HG03521 (cell line): ENCODE measurements at regions not wholly inside any gene's neighbourhood (a gene's known extent, or its start where the extent isn't known, plus 50 kb on each side); places are given as distances from the start of the nearest gene placed in this dataset.

ENCODE experiments used
- ATAC-seq: cut with Tn5 transposase; IDR thresholded peaks from one replicate; pipeline ENCODE4 v1.9.1; 2021; ENCODE audit warnings: mild to moderate bottlenecking, moderate library complexity; ENCODE audit not compliant: unreplicated experiment

- no peak for ATAC-seq
Measured at GRCh38 chr1:212221801-212222200, 63.4 kb upstream of the PPP2R5A start.

GRCh38 chr1:212224102-212224501 lies 61.1 kb upstream of the PPP2R5A start:
- ATAC-seq, result no peak

GRCh38 chr1:212225416-212225815 lies 59.8 kb upstream of the PPP2R5A start:
- ATAC-seq, result no peak

- ATAC-seq, result no peak
Measured at GRCh38 chr1:212225871-212226302, 59.3 kb upstream of the PPP2R5A start.

GRCh38 chr1:212226467-212226866 lies 58.7 kb upstream of the PPP2R5A start:
- ATAC-seq, result no peak

- ATAC-seq, result no peak
Measured at GRCh38 chr1:212228076-212228475, 57.1 kb upstream of the PPP2R5A start.

GRCh38 chr1:212228591-212229119 lies 56.6 kb upstream of the PPP2R5A start:
- no peak for ATAC-seq

- ATAC-seq, result no peak
Measured at GRCh38 chr1:212229654-212230053, 55.6 kb upstream of the PPP2R5A start.

- no peak for ATAC-seq
Measured at GRCh38 chr1:212230329-212230728, 54.9 kb upstream of the PPP2R5A start.

GRCh38 chr1:212231372-212231771 lies 53.8 kb upstream of the PPP2R5A start:
- ATAC-seq, result no peak

GRCh38 chr1:212232090-212232489 lies 53.1 kb upstream of the PPP2R5A start:
- no peak for ATAC-seq

GRCh38 chr1:212233321-212233720 lies 51.9 kb upstream of the PPP2R5A start:
- ATAC-seq, result no peak

- ATAC-seq, result peak; percentile 58
Measured at GRCh38 chr1:212234431-212235395, 50.5 kb upstream of the PPP2R5A start.
